ENCODE measurements at regions not wholly inside any gene's neighbourhood (a gene's known extent, or its start where the extent isn't known, plus 50 kb on each side); places are given as distances from the start of the nearest gene placed in this dataset.

GRCh38 chr3:13123765-13124164 lies 50.5 kb upstream of the IQSEC1 start:
- no peaks in the 10 kb centered on the region for H4K20me1 ChIP-seq (replicated peaks; ENCODE audit: insufficient read depth)
- TF ChIP-seq CTCF (conservative IDR thresholded peaks at IDR 0.05; ENCODE audit: low read depth in 2 of 2) (no peak), REST (IDR thresholded peaks at IDR 0.05; ENCODE audit: unreplicated experiment) (no peak), ZNF462 (CRISPR knock-in tag; IDR thresholded peaks at IDR 0.05) (no peak), POLR2AphosphoS5 (IDR thresholded peaks at IDR 0.05; ENCODE audit: low read depth) (no peak), ZNF114 (CRISPR knock-in tag; IDR thresholded peaks at IDR 0.05) (no peak), NANOG (IDR thresholded peaks at IDR 0.05; ENCODE audit: borderline replicate concordance) (no peak), EZH2phosphoT487 (IDR thresholded peaks at IDR 0.05; ENCODE audit: unreplicated experiment) (no peak), EZH2 (IDR thresholded peaks at IDR 0.05; ENCODE audit: low read depth, unreplicated experiment) (no peak), JUNB (IDR thresholded peaks at IDR 0.05; ENCODE audit: unreplicated experiment) (no peak), CREB1 (CRISPR knock-in tag; IDR thresholded peaks at IDR 0.05; ENCODE audit: low read depth) (no peak), ETS1 (IDR thresholded peaks at IDR 0.05) (no peak), ZNF331 (CRISPR knock-in tag; IDR thresholded peaks at IDR 0.05; ENCODE audit: low read depth) (no peak), STAT1 (IDR thresholded peaks at IDR 0.05; ENCODE audit: unreplicated experiment) (no peak)
- H3K4me3 Mint-ChIP-seq, result no peak overlapping the region
- ATAC-seq (no peak), DNase-seq (ENCODE audit: low spot score) (no peak)
- H3K27ac Mint-ChIP-seq, result no peak overlapping the region
- no peak overlapping the region for H3K27ac ChIP-seq (ENCODE audit: low read depth)
- no peak overlapping the region for H2AFZ ChIP-seq
- peaks cover 5% of the 10 kb centered on the region; the same call in 2 of the 3 replicates for H3K4me1 Mint-ChIP-seq
- no peaks in the 10 kb centered on the region for H3K9me3 Mint-ChIP-seq
- no peaks in the 10 kb centered on the region for H3K36me3 Mint-ChIP-seq (ENCODE audit: low read depth)
- H3F3A ChIP-seq (replicated peaks; ENCODE audit: low read depth), result no peaks in the 10 kb centered on the region
- no peaks in the 10 kb centered on the region for H3K4me1 ChIP-seq (ENCODE audit: insufficient read depth)
- H3K27me3 Mint-ChIP-seq (ENCODE audit: insufficient read depth, low read depth, poor library complexity), result peaks cover 12% of the 10 kb centered on the region
- H3K27me3 ChIP-seq (ENCODE audit: insufficient read depth), result no peaks in the 10 kb centered on the region
- H3K4me3 ChIP-seq, result no peak overlapping the region
- no peaks in the 10 kb centered on the region for H3K36me3 ChIP-seq (ENCODE audit: insufficient read depth)
- H3K4me2 ChIP-seq, result no peak overlapping the region
- H3K9me2 ChIP-seq (ENCODE audit: insufficient read depth), result no peaks in the 10 kb centered on the region
- H3K79me2 ChIP-seq (replicated peaks; ENCODE audit: insufficient read depth), result no peaks in the 10 kb centered on the region
